NCI-H82 treated with DMSO at 0.1 percent for 48 hours (cell line): ENCODE measurements at regions not wholly inside any gene's neighbourhood (a gene's known extent, or its start where the extent isn't known, plus 50 kb on each side); places are given as distances from the start of the nearest gene placed in this dataset.
"Not testable (repeated sequence)": the region's sequence is repeated elsewhere in the genome, so short reads cannot be mapped to it uniquely, and the experiment has no call there.

Source experiments
- DNase-seq: peaks from one replicate; lab custom pipeline; 2025; ENCODE audit not compliant: unreplicated experiment; lab: John Stamatoyannopoulos, UW

DNA sequence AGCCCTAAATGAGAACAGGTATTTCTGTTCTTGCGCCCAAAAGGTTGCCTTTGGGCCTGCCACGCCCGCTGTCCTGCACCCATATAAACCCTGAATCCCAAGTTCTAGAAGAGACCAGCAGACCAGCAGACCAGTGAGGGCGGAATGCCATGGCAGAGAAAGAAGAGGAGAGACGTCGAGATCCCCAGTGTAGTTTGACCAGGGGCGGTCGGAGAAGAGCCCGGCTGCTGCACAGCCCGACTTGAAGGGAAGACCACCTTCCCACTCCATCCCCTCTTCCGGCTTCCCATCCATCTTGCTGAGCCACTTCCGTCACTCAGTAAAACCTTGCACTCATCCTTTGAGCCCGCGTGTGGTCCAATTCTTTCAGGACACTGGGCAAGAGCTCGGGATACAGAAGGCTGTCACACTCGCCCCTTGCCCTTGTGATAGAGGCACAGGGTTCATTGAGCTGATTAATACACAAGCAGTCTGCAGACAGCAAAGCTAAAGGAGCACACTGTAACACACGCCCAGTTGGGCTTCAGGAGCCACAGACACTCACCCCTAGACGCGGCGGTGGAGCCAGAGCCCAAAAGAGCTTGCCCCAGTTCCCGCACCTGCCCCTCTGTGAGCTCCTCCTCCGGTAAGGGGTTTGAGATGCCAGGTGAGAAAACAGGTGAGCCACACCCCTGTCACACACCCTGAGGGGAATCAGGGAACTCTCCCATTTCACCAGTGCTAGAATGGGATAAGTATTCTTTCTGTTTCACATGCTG lies 230.8 kb downstream of the PCDH10 start:
- no peak for DNase-seq

DNA sequence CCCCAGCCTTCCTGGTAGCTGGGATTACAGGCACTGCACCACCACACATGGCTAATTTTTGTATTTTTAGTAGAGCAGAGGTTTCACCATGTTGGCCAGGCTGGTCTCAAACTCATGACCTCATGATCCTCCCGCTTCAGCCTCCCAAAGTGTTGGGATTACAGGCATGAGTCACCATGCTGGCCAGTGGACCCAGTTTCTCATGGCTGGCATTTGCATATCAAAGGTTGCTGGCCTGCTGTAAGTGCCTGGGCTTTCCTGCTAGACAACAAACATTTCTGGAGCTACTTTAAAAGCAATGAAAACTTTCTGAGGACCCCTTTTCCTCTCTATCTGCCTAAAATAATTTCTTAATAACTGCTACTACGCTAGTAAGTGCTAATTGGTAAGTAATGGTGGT lies 228.2 kb downstream of the PCDH10 start:
- DNase-seq, result no peak

DNA sequence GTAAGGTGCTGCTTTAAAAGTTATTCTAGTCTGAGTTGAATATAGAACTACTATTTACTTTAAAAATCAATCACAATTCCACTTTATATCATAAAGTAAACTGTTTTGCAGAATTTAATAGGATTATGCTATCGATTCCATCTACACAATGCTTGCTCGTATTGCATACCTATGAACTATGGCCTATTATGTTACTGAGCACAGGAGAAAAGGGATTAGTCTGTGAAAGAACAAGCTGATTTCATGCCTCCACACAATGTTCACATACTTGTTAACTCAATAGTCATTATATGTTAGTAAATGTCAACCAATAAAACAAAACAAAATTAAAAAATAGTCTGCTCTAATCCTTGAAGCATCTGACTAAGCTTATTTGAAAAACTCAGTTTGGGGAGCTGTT lies 223.6 kb downstream of the PCDH10 start:
- peak; percentile 39 for DNase-seq

DNA sequence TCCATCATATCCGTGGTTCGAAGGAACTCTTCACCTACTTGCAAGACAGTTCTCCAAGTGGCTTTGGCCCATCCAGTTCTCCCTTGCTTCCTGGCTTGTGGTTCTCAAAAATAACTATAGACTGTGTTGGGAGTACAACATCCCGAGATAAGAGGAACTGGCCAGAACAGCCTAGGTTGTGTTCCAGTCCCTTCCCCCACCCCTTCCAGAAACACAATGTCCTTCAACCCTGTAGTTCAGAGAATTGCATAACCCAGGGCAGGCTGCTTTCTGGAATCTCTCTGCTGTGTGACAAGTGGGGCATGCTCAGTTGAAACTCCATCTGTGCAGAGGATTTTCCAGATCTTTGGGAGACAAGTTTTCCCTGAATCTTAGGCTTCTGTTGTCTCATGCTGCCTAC lies 206.5 kb downstream of the PCDH10 start:
- no peak for DNase-seq

DNA sequence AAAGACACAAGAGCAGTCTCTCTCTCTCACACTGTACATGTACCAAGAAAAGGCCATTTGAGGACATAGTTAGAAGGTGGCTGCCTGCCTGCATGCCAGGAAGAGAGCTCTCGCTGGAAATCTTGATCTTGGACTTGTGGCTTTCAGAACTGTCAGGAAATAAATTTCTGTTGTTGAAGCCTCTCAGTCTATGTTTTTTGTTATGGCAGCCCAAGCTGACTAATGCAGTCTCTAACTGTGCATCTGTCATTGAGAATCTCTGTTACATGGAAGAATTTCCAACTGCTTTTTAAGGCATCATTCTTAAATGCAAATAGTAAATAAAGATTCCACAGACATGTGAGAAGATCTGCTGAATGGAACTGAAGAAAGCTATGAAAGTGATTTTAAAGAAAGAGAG lies 198.3 kb downstream of the PCDH10 start:
- no peak for DNase-seq

DNA sequence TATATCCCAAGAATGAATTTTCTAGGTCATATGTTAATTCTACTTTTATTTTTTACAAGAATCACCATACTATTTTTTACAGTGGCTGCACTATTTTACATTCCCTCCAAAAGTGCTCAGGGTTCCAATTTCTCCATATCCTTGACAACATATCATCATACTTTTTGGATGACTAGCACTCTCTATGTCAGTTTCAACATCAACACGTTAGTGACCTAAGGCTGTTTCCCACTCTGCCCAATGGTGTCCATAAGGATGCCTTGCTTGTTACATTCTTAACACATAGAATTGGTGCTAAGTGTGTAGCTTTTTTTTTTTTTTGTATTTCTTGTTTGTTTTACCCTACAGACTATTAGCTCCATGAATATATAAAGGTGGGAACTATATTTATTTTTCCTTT lies 175.4 kb downstream of the PCDH10 start:
- DNase-seq, result no peak

DNA sequence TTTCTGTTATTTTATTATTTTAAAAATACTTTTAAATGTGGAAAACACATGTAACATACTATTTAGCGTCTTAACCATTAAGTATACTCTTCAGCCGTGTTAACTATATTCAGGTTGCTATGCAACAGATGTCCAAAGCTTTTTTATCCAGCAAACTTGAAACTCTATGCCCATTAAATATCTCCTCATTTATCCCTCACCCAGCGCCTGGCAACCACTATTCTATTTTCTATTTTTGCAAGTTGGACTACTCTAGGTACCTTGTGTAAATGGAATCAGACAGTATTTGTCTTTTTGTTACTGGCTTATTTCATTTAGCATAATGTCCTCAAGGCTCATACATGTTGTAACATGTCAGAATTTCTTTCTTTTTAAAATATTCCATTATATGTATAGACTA lies 174.6 kb downstream of the PCDH10 start:
- no peak for DNase-seq

DNA sequence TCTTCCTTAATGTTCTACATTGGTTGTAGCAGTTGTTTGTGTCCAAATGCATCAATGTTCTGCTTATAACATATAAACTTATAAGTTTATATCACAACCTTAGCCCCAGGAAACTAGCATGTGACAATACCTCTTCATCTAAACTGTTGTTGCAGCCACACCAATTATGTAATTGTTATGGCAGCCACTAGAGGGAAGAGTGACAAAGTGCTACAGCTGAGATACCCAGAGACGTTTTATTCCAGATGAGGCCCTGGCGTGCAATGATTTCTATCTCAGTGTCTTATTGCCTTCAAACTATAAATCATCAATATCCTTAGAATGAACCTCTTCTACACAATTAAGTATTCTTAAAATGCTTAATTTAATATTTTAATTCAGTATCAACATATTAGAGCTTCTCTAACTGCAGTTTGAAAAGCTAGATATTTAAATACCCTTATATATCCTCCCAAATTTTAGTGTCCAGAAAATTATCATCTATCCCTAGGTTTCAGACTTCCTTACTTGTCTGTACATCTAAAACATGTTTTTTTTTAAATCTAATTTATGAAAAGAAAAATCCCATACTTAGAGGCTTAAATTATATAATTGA lies 171.6 kb downstream of the PCDH10 start:
- DNase-seq, result peak; percentile 50

DNA sequence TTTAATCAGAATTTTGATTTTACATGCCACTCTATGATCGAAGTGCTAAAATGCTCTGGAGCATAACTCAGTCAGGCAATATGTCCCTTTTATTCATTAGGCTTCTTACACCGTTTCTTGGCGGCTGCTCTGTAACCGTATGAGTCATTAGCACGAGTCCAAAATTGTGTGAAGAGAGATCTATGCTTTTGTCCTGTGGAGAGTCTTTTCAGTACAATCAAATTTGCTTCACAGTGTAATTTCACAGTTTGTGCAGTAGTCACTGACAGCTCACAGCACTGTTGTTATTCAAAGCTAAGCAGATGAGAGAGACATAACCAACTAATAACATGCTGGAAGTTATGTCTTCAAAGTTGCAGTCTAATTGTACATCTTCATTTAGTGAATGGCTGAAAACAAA lies 167.8 kb downstream of the PCDH10 start:
- DNase-seq, result no peak

DNA sequence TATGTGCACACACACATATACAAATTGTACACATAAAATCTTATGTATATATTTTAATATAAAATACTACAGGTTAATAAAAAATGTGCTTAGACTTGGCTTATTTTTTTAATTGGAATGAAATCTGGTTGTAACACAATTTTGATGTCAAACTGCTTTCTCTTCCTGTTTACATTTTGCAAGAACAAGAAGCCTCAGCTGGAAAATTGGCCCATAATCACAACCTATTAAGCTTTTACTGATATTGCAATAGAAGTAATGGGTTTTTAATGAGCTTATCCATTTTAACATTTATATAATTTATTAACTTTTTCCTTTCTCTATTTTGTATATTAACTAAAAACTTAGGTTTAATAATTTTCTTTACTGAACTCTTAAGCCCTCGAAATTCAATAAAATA lies 165.9 kb downstream of the PCDH10 start:
- DNase-seq, result no peak

DNA sequence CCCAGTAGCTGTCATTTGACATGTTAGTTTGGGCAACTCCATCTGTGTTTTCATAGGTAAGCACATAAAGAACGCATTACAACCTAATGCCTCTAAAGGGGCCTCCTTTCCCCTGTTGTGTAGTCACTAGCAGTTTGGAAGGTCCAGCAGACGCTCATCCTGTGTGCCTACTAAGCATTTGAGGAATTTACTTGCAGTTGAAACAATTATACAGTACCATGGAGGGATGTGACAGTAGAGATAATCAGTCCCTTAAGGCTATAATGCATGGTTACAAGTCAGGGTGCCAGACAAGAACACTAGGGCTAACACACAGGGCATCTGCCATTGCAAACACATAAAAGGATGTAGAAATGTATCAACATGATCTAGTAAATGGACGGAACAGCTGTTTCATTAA lies 138.3 kb downstream of the PCDH10 start:
- peak; percentile 70 for DNase-seq

DNA sequence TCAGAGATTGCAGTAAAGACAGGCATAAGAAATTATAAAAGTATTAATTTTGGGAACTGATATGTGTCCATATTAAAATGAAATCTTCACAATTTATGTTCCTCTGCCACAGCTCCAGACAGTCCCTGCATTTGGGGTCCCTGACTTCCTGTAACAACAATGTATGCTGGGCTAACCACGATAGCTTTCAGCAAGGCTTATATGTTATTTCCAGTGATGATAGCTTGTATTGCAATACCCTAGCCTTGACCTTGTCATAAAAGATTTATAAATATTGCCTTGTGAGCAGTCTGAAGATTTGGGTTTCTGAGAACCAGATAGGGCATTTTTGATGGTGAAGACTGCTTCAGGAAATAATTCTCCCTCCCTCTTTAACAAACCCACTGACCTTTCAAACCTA lies 129.5 kb downstream of the PCDH10 start:
- no peak for DNase-seq

DNA sequence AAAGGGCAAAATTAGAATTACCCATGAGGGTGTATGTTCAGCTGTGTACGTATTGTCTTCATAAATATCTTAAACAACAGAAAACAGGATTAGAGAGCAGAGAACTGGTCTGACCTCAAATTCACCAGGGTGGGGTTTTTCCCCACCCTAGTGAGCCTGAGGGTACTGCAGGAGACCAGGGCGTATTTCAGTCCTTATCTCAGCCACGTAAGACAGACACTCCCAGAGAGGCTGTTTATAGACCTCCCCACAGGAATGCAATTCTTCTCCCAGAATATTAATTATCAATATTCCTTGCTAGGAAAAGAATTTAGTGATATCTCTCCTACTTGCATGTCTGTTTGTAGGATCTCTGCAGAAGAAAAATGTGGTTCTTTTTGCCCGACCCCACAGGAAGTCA lies 128.8 kb downstream of the PCDH10 start:
- not testable (repeated sequence) for DNase-seq

DNA sequence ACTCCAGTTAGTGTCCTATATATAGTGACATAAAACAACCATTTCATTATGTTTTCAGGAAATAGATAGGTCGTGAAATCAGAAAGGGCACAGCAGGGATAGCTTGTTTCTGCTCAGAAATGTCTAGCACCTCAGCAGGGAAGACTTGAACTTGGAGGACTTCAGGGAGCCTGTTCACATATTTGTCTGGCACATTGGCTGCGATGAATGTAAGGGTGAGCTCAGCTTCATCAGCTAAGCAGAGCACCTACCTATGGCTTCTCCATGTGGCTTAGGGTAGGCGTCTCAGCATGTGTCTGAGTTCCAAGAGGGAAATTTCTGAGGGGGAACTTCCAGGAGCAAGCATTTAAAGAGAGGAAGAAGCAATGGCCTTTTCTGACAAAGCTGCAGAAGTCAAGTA lies 126.2 kb downstream of the PCDH10 start:
- no peak for DNase-seq

DNA sequence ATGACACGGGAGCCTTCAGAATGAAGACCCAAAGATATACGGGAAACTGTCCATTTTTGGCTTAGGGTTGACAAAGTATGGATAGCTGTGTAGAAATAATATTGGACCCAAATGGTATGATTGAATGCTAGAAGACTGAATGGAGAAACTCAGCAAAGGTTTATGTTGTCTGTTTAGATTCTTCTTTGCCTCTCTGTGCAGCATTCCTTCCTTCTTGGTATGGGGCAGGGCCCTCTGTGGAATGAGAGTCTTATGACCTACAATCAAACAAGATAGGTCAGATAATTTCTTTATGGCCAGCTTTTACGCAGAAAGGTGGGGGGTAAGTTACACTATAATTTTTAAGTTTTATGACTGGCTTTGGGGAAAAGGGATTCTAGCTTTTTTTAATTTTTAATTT lies 124.3 kb downstream of the PCDH10 start:
- DNase-seq, result no peak

DNA sequence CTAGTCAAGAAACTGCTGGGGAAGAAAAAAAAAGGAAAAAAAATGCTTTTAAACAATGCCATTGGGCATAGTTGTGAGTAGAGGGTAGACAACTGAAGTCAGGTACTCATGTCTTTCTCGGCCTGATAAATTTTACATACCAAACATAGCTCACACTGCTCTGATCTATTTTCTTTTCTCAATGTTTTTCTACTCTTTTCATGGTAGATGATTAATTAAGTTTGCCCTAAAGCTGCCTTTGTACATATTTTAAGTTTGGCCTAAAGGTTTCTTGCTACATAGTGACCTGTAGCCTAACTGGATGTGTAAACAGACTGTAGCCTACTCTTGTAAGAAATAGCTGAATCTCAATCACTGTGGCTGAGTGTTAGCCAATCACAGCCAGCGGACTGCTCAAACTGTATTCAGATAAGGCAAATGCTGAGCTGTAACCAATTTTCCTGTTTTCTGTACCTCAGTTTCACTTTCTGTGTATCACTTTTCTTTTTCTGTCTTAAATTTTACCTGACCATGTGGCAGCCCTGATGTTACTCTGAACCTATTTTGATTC lies 121.0 kb downstream of the PCDH10 start:
- DNase-seq, result no peak

DNA sequence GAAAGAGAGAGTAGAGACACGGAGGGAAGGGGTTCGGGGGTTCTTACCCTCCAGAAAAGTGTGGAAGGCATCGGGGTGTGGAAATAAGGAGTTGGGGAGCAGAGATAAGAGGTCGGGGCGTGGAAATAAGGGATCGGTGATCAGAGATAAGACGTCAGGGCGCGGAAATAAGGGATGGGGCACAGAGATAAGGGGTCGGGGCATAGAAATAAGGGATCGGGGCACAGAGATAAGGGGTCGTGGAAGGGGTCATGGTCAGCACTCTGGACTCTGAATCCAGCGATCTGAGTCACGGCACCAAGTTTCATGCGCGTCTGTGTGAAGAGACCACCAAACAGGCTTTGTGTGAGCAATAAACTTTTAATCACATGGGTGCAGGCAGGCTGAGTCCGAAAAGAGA lies 119.1 kb downstream of the PCDH10 start:
- DNase-seq, result no peak

DNA sequence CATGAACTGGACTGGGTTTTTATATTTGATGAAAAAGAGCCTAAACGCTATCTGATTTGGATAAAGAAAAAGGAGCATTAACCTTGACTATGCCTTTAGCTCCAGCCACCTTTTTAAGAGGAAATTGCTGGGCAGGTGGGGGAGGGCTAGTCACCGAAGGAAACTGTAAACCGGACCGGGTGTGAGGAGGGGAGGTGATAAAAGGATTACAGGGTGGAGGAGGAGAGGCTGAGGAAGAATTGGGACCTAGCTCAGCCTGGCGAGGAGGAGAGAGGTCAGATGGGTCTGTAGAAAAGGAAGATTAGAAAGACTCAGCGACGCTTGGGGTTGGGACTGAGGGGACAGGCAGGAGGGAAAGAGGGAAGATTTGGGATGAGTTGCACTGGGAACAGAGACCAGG lies 118.4 kb downstream of the PCDH10 start:
- DNase-seq, result peak; percentile 23

DNA sequence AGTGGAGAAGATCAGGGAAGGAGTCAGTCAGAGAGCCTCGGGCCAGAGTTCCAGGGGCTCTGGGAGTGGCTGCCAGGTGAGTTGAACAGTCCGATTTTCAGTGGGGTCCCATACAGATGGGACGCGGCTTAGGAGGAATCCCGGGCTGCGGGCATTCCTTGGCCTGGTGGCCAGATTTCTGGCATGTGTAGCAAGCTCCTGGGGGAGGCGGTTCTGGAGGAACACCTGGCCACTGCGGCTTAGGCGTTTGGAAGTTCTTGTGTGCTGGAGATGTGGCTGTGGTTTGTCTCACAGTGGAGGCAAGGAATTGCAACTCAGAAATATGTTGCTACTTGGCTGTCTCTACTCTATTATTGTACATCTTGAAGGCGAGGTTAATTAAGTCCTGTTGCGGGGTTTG lies 117.9 kb downstream of the PCDH10 start:
- not testable (repeated sequence) for DNase-seq

DNA sequence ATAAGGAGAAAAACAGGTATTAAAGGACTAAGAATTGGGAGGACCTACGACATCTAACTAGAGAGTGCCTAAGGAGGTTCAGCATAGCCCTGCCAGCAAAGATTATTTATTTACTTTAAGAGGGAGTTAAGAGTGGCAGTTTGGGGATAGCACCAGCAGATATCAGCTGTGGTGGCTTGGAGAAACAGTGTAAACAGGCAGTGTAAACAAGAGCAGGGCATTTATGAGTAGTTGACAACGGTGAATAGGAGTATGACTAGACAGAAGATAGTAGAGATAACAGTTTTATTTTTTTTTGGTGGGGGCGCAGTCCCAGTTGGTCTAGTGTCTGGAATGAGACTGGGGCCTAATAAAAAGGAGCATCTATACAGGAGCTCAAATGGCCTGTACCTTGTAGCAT lies 115.2 kb downstream of the PCDH10 start:
- not testable (repeated sequence) for DNase-seq

DNA sequence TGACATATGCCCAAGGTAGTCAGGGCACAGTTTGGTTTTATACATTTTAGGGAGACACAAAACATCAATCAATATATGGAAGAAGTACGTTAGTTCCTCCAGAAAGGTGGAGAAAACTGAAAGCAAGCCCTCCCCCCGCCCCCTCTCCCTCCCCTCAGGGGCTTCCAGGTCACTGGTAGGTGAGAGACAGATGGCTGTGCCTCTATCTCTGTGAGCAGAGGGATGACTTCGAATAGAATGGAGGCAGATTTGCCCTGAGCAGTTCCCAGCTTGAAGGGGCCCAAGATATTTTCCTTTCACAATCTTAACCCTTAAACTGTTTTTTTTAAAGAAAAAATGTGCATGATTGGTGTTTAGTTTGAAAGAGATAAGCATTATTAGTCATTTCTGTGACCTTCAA lies 114.0 kb downstream of the PCDH10 start:
- peak; percentile 7 for DNase-seq

DNA sequence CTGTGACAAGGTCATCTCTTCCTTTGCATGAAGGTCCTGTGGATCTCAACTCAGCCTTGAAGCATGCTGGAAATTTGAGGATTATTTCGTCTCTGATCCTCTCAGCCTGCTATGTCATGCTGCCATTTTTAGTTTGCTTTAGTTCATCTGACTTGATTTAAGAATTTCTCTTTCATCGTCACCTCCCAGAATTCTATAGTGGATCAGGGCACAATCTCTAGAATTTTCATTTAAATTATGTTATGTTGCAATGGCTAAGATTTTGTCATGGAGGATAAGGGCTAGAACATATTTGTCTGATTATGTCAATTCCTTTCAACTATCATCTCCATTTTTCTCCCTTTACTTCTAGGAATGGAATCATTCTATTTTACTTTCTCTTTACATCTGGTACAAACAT lies 98.8 kb downstream of the PCDH10 start:
- no peak for DNase-seq

DNA sequence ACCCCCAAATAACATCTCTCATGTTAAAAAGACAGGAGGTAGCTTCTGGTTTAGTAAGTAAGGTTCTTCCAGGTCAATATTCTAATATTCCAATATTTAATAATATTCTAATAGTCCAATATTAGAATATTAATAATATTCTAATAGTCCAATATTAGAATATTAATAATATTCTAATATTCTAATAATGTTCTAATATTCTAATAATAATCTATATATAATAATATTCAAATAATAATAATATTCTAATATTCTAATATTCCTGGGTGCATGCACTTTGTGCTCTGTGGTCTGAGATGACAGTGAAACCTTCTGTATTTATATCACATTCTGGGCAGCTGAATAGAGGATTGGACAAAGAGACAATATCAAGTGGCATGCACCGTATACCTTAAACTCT lies 96.1 kb downstream of the PCDH10 start:
- no peak for DNase-seq
